ENCODE measurements at regions not wholly inside any gene's neighbourhood (a gene's known extent, or its start where the extent isn't known, plus 50 kb on each side); places are given as distances from the start of the nearest gene placed in this dataset.

DNA sequence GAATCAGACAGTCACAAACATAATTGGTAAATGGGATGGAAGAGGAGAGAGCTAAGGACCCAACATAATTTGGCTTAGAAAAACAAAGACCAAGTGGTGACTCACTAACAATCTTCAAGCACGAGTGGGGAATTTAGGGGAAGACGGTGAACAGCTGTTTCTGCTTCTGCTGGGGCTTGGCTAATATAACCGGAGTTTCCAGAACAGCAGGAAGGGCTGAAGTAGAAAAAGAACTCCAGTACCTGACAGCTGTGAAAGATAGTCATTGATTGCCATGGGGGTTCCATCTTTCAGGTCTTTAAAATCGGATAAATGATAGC is 290.9 kb upstream of the LDB2 start:
- TF ChIP-seq TAF1 (IDR thresholded peaks at IDR 0.05; ENCODE audit: low read depth) (no peak), CEBPB (IDR thresholded peaks at IDR 0.05) (no peak), CREB1 (IDR thresholded peaks at IDR 0.05; ENCODE audit: low read depth) (no peak), YY1 (IDR thresholded peaks at IDR 0.05; ENCODE audit: low read depth) (no peak)
- TF ChIP-seq, protein P1, sequence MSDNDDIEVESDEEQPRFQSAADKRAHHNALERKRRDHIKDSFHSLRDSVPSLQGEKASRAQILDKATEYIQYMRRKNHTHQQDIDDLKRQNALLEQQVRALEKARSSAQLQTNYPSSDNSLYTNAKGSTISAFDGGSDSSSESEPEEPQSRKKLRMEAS (IDR thresholded peaks at IDR 0.05) = no peak
- TF ChIP-seq, protein P2, sequence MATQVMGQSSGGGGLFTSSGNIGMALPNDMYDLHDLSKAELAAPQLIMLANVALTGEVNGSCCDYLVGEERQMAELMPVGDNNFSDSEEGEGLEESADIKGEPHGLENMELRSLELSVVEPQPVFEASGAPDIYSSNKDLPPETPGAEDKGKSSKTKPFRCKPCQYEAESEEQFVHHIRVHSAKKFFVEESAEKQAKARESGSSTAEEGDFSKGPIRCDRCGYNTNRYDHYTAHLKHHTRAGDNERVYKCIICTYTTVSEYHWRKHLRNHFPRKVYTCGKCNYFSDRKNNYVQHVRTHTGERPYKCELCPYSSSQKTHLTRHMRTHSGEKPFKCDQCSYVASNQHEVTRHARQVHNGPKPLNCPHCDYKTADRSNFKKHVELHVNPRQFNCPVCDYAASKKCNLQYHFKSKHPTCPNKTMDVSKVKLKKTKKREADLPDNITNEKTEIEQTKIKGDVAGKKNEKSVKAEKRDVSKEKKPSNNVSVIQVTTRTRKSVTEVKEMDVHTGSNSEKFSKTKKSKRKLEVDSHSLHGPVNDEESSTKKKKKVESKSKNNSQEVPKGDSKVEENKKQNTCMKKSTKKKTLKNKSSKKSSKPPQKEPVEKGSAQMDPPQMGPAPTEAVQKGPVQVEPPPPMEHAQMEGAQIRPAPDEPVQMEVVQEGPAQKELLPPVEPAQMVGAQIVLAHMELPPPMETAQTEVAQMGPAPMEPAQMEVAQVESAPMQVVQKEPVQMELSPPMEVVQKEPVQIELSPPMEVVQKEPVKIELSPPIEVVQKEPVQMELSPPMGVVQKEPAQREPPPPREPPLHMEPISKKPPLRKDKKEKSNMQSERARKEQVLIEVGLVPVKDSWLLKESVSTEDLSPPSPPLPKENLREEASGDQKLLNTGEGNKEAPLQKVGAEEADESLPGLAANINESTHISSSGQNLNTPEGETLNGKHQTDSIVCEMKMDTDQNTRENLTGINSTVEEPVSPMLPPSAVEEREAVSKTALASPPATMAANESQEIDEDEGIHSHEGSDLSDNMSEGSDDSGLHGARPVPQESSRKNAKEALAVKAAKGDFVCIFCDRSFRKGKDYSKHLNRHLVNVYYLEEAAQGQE (IDR thresholded peaks at IDR 0.05; ENCODE audit: low read depth) = no peak

Measured in Ishikawa (cell line).